ENCODE measurements at regions not wholly inside any gene's neighbourhood (a gene's known extent, or its start where the extent isn't known, plus 50 kb on each side); places are given as distances from the start of the nearest gene placed in this dataset.

DNA sequence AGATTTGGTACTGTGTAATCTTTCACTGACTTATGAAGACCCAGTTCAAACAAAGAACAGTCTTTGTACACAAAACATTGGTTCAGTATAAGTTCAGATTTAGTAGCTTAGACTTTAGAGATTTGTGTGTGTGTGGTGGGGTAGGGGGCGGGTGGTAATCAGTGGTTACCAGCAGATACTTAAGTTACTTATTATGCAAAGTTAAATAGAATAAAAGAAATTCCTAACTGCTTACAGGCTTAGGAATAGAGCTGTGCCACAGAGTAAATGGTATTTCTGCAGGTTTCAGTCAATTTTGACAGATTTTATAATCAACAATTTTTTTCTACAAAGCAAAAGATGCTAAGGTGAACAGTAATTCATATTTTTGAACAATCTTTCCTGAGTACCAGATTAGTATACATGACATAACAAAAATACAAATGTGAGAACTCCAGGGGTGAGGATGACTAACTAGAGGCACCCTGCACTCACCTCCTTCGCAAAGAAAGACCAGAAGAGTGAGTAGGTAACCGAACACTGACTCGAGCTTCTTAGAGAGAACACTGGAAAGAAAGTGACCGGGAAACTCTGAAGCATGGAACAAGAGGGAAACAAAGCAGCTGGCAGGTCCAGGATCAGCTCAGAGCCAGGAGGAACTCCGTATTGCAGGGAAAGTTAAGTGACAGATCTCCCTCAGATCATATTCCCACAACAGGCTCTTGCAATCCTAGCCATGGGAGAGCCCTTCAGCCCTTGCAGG, 560.6 kb downstream of the COL12A1 start:
- TF ChIP-seq CEBPB (IDR thresholded peaks at IDR 0.05) (no peak), RAD21 (IDR thresholded peaks at IDR 0.05; ENCODE audit: low read depth) (no peak), EGR1 (IDR thresholded peaks at IDR 0.05) (no peak)
- TF ChIP-seq, protein P1, sequence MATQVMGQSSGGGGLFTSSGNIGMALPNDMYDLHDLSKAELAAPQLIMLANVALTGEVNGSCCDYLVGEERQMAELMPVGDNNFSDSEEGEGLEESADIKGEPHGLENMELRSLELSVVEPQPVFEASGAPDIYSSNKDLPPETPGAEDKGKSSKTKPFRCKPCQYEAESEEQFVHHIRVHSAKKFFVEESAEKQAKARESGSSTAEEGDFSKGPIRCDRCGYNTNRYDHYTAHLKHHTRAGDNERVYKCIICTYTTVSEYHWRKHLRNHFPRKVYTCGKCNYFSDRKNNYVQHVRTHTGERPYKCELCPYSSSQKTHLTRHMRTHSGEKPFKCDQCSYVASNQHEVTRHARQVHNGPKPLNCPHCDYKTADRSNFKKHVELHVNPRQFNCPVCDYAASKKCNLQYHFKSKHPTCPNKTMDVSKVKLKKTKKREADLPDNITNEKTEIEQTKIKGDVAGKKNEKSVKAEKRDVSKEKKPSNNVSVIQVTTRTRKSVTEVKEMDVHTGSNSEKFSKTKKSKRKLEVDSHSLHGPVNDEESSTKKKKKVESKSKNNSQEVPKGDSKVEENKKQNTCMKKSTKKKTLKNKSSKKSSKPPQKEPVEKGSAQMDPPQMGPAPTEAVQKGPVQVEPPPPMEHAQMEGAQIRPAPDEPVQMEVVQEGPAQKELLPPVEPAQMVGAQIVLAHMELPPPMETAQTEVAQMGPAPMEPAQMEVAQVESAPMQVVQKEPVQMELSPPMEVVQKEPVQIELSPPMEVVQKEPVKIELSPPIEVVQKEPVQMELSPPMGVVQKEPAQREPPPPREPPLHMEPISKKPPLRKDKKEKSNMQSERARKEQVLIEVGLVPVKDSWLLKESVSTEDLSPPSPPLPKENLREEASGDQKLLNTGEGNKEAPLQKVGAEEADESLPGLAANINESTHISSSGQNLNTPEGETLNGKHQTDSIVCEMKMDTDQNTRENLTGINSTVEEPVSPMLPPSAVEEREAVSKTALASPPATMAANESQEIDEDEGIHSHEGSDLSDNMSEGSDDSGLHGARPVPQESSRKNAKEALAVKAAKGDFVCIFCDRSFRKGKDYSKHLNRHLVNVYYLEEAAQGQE (IDR thresholded peaks at IDR 0.05; ENCODE audit: low read depth): no peak

DNA sequence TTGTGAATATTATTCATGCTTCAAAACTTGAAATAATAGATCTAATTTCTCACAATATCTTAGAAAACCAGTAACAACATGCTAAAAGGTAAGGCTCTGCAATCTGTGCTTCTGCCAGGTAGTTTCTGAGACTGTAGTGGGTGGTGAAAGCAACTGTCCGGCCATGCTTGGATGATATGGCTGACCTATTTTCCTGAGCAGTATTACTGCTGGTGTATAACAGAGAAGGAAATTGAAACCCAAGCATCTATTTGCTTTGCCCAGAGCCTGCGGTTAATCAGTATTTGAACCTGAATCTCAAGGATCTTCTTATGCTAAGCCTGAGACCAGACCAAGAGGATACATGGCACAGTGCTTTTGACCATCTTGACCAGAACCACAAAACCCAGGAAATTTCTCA, 563.8 kb downstream of the COL12A1 start:
- TF ChIP-seq USF1 (IDR thresholded peaks at IDR 0.05) (no peak), ZBTB7A (IDR thresholded peaks at IDR 0.05; ENCODE audit: low read depth) (no peak), EGR1 (IDR thresholded peaks at IDR 0.05) (no peak), YY1 (IDR thresholded peaks at IDR 0.05; ENCODE audit: low read depth) (no peak), TAF1 (IDR thresholded peaks at IDR 0.05; ENCODE audit: low read depth) (no peak), TEAD4 (IDR thresholded peaks at IDR 0.05) (no peak), EP300 (IDR thresholded peaks at IDR 0.05; ENCODE audit: borderline replicate concordance) (no peak), MAX (IDR thresholded peaks at IDR 0.05) (no peak), TCF12 (IDR thresholded peaks at IDR 0.05; ENCODE audit: low read depth) (no peak)
- TF ChIP-seq, protein P1 (IDR thresholded peaks at IDR 0.05; ENCODE audit: low read depth): no peak

DNA sequence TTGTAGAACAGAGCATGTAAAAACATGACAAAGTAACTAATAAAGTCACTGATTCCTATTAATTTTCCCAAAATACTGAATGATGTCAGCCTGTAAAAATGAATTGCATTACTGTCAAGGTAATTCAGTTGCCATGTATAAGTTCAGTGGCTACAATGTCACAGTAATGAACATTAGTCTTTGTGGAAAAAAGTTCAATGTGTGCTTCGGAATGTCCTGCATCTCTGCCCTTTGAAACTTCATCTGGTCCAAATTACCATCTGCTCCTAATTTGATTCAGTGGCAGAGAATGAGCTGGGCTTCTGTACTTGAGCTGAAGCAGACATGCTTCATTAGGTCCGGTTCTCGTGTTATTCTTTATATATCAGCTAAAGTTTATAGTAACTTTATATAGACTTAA, 567.4 kb downstream of the COL12A1 start:
- no peak for TF ChIP-seq YY1 (IDR thresholded peaks at IDR 0.05; ENCODE audit: low read depth)
- TF ChIP-seq RAD21 (IDR thresholded peaks at IDR 0.05; ENCODE audit: low read depth): no peak
- no peak for TF ChIP-seq FOXM1 (IDR thresholded peaks at IDR 0.05; ENCODE audit: borderline replicate concordance, low read depth)
- TF ChIP-seq TCF12 (IDR thresholded peaks at IDR 0.05; ENCODE audit: low read depth): no peak
- no peak for TF ChIP-seq USF1 (IDR thresholded peaks at IDR 0.05)
- no peak for TF ChIP-seq TEAD4 (IDR thresholded peaks at IDR 0.05)
- no peak for TF ChIP-seq EGR1 (IDR thresholded peaks at IDR 0.05)
- TF ChIP-seq EP300 (IDR thresholded peaks at IDR 0.05; ENCODE audit: borderline replicate concordance): no peak
- no peak for TF ChIP-seq CEBPB (IDR thresholded peaks at IDR 0.05)
- no peak for TF ChIP-seq ZBTB7A (IDR thresholded peaks at IDR 0.05; ENCODE audit: low read depth)
- no peak for TF ChIP-seq TAF1 (IDR thresholded peaks at IDR 0.05; ENCODE audit: low read depth)
- TF ChIP-seq, protein P1 (IDR thresholded peaks at IDR 0.05; ENCODE audit: low read depth): no peak
- TF ChIP-seq MAX (IDR thresholded peaks at IDR 0.05): no peak
- TF ChIP-seq CREB1 (IDR thresholded peaks at IDR 0.05; ENCODE audit: low read depth): no peak
- no peak for TF ChIP-seq NFIC (IDR thresholded peaks at IDR 0.05)

- TF ChIP-seq EGR1 (IDR thresholded peaks at IDR 0.05): no peak
- no peak for TF ChIP-seq CREB1 (IDR thresholded peaks at IDR 0.05; ENCODE audit: low read depth)
Observed at GRCh38 chr6:74632196-74632875, 573.5 kb downstream of the COL12A1 start.

Data from Ishikawa (cell line).